Keratinocyte (primary cell): ENCODE measurements at regions not wholly inside any gene's neighbourhood (a gene's known extent, or its start where the extent isn't known, plus 50 kb on each side); places are given as distances from the start of the nearest gene placed in this dataset.

Experiments
- DNase-seq: peaks from one replicate; pipeline ENCODE4 v3.0.0-alpha.2; 2011; ENCODE audit warnings: low read depth, missing footprints, low spot score
- FAIRE-seq: peaks from 2 replicates; lab custom pipeline; 2011; peaks lifted over from hg19 to GRCh38; lab: Jason Lieb, UNC
- H2AFZ ChIP-seq: 2 replicates; pipeline ENCODE4 v1.6.0; 2012; ENCODE audit warnings: low read length, control low read depth, inconsistent platforms; ENCODE audit not compliant: control insufficient read depth
- H3K27ac ChIP-seq: 2 replicates; pipeline ENCODE4 v1.5.1; 2011; ENCODE audit warnings: low read length; ENCODE audit not compliant: control insufficient read depth, insufficient read depth
- H3K27me3 ChIP-seq: 3 replicates; pipeline ENCODE4 v1.6.0; 2011; ENCODE audit warnings: low read length; ENCODE audit not compliant: control insufficient read depth, insufficient read depth; ENCODE audit errors: extremely low read depth
- H3K36me3 ChIP-seq, 2 experiments: 2 replicates in 1 of 2; 3 replicates in 1 of 2; pipeline ENCODE4 v1.5.1; 2011; ENCODE audit warnings: low read length in 2 of 2, mild to moderate bottlenecking in 1 of 2; ENCODE audit not compliant: control insufficient read depth in 2 of 2, insufficient read depth in 2 of 2; ENCODE audit errors: extremely low read depth in 1 of 2
- H3K4me1 ChIP-seq: 3 replicates; pipeline ENCODE4 v1.5.1; 2011; ENCODE audit warnings: low read length; ENCODE audit not compliant: control insufficient read depth, insufficient read depth; ENCODE audit errors: extremely low read depth
- H3K4me2 ChIP-seq: 3 replicates; pipeline ENCODE4 v1.6.0; 2011; ENCODE audit warnings: low read depth, low read length; ENCODE audit not compliant: control insufficient read depth, insufficient read depth; ENCODE audit errors: extremely low read depth
- H3K4me3 ChIP-seq, 3 experiments: fragments of 200-600 bp in 1 of 3; sonication (generic) in 1 of 3; 2 replicates in 2 of 3; 3 replicates in 1 of 3; pipeline ENCODE4 v1.5.1; 2011 to 2016; ENCODE audit warnings: low read length in 3 of 3, mild to moderate bottlenecking in 3 of 3, control low read depth in 2 of 3, inconsistent platforms in 1 of 3, low read depth in 1 of 3, mixed read lengths in 1 of 3, mixed run types in 1 of 3, moderate library complexity in 1 of 3; ENCODE audit not compliant: control insufficient read depth in 2 of 3, insufficient read depth in 2 of 3; ENCODE audit errors: extremely low read depth in 1 of 3
- H3K79me2 ChIP-seq: 2 replicates; pipeline ENCODE4 v1.6.0; 2012; ENCODE audit warnings: low read length; ENCODE audit not compliant: control insufficient read depth, insufficient read depth
- H3K9ac ChIP-seq: 3 replicates; pipeline ENCODE4 v1.6.0; 2011; ENCODE audit warnings: low read length; ENCODE audit not compliant: control insufficient read depth, insufficient read depth; ENCODE audit errors: extremely low read depth
- H3K9me1 ChIP-seq: 3 replicates; pipeline ENCODE4 v1.6.0; 2011; ENCODE audit warnings: low read length; ENCODE audit not compliant: control insufficient read depth, insufficient read depth; ENCODE audit errors: extremely low read depth
- H3K9me3 ChIP-seq: 2 replicates; pipeline ENCODE4 v1.5.1; 2012; ENCODE audit warnings: low read depth, low read length; ENCODE audit not compliant: control insufficient read depth
- H4K20me1 ChIP-seq: 3 replicates; pipeline ENCODE4 v1.6.0; 2011; ENCODE audit warnings: low read length; ENCODE audit not compliant: control insufficient read depth, insufficient read depth; ENCODE audit errors: extremely low read depth
- CTCF ChIP-seq, 3 experiments: IDR thresholded peaks in 1 of 3; conservative IDR thresholded peaks in 1 of 3; optimal IDR thresholded peaks in 1 of 3; 2 replicates in 2 of 3; 3 replicates in 1 of 3; pipeline versions ENCODE3 to v1.5.1; 2011; ENCODE audit warnings: low read length in 3 of 3, mild to moderate bottlenecking in 3 of 3, moderate library complexity in 2 of 3, control low read depth in 1 of 3, inconsistent platforms in 1 of 3; ENCODE audit not compliant: insufficient read depth in 2 of 3; ENCODE audit errors: extremely low read depth in 1 of 3
- EZH2 ChIP-seq: IDR thresholded peaks from one replicate; pipeline ENCODE4 v1.6.1; 2012; ENCODE audit warnings: inconsistent platforms, mild to moderate bottlenecking, low read length, moderate library complexity
- dilution Hi-C: fragments of 300-500 bp; cut with MboI; formaldehyde crosslinking; loops from one replicate; pipeline ENCODE4 v1.7.0; 2020; ENCODE audit warnings: low sequenced_read_pairs; ENCODE audit not compliant: extremely low pct_ligation_motif_present

- dilution Hi-C loops: no loop called here
- no peak for DNase-seq
- H3K4me2 ChIP-seq: no peak overlapping the region
These were observed 255.1 kb upstream of the RAB4A start for GRCh38 chr1:229015806-229016205.

GRCh38 chr1:229017091-229017490 lies 253.8 kb upstream of the RAB4A start:
- Histone ChIP-seq H3K9me3 (no peaks in the 10 kb centered on the region), H3K27ac (no peak overlapping the region), H3K79me2 (no peaks in the 10 kb centered on the region), H3K4me1 (no peaks in the 10 kb centered on the region), H3K4me3 (no peak overlapping the region), H3K36me3 (no peaks in the 10 kb centered on the region), H3K9ac (no peak overlapping the region), H3K4me2 (no peak overlapping the region), H2AFZ (no peak overlapping the region), H3K27me3 (peaks cover 11% of the 10 kb centered on the region), H4K20me1 (no peaks in the 10 kb centered on the region), H3K9me1 (no peaks in the 10 kb centered on the region)
- DNase-seq (no peak), FAIRE-seq (no peak)
- dilution Hi-C loops: no loop called here
- TF ChIP-seq EZH2 (no peak), CTCF (optimal IDR thresholded peaks at IDR 0.05 in 1 of 3, IDR thresholded peaks at IDR 0.05 in 1 of 3, conservative IDR thresholded peaks at IDR 0.05 in 1 of 3; ENCODE audit: extremely low read depth in 1 of 3, insufficient read depth in 2 of 3, low read length in 3 of 3) (no peak)

More at GRCh38 chr1:229015806-229016205, 255.1 kb upstream of the RAB4A start:
- no peak for FAIRE-seq
- Histone ChIP-seq H3K79me2 (no peaks in the 10 kb centered on the region), H3K9me3 (no peaks in the 10 kb centered on the region), H3K9me1 (no peaks in the 10 kb centered on the region), H3K4me3 (no peak overlapping the region), H2AFZ (no peak overlapping the region), H3K27me3 (peaks cover 11% of the 10 kb centered on the region), H3K27ac (no peak overlapping the region), H3K9ac (no peak overlapping the region), H3K36me3 (no peaks in the 10 kb centered on the region), H3K4me1 (no peaks in the 10 kb centered on the region), H4K20me1 (no peaks in the 10 kb centered on the region)
- TF ChIP-seq CTCF (optimal IDR thresholded peaks at IDR 0.05 in 1 of 3, IDR thresholded peaks at IDR 0.05 in 1 of 3, conservative IDR thresholded peaks at IDR 0.05 in 1 of 3; ENCODE audit: extremely low read depth in 1 of 3, insufficient read depth in 2 of 3, low read length in 3 of 3) (no peak), EZH2 (no peak)
